GM19043 (cell line): ENCODE measurements at regions not wholly inside any gene's neighbourhood (a gene's known extent, or its start where the extent isn't known, plus 50 kb on each side); places are given as distances from the start of the nearest gene placed in this dataset.

Experiments used
- ATAC-seq: cut with Tn5 transposase; IDR thresholded peaks from one replicate; pipeline ENCODE4 v1.9.1; 2021; ENCODE audit warnings: low read depth; ENCODE audit not compliant: unreplicated experiment

DNA sequence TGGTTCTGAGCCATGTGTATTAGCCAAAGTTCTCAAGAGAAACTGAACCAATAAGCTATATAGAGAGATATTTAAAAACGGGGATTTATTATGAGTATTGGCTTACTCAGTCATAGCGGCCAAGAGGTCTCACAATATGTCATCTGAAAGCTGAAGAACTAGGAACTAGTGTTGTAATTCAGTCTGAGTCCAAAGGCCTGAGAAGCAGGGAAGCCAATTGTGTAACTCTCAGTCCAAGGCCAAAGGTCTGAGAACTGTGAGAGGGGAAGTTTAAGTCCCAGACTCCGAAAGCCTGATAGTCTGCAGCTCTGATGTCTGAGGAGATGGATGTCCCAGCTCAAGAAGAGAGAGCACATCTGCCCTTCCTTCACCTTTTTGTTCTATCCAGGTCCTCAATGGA, 344.8 kb upstream of the USP15 start:
- ATAC-seq: no peak

DNA sequence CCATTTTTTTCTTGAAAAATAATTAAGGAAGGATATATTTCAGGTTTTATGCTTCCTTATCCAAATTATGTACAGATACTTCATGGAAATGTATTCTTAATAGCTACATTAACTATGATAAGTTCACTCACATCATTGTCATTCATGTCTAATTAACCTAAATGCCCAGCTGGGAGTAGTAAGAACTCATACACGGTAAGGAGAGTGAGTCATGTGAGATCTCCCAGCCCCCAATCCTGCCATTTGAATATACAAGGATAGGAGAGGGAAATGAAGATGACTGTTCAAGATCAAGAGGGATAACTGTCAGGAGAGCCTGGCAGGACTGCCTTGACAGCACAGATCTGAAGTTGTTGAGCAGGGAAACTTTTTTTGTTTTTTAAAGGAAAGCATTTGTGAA, 343.4 kb upstream of the USP15 start:
- ATAC-seq: no peak

DNA sequence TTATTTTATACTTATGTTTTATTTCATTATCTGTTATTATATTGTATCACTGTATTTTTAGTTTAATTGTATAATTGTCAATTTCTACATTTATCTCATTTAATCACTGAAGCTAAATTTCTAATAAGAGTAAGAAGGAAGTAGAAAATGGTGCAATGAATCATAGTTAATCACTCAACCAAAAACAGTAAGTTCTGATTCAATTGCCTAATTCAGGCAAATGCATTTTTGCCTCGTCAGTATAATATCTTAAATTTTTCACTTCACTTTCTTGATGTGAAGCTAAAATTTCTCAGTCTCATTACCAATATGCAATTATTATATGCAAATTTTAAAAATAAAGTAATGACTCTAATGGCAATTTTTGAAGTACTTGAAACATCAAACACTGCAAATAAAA, 340.5 kb upstream of the USP15 start:
- no peak for ATAC-seq

DNA sequence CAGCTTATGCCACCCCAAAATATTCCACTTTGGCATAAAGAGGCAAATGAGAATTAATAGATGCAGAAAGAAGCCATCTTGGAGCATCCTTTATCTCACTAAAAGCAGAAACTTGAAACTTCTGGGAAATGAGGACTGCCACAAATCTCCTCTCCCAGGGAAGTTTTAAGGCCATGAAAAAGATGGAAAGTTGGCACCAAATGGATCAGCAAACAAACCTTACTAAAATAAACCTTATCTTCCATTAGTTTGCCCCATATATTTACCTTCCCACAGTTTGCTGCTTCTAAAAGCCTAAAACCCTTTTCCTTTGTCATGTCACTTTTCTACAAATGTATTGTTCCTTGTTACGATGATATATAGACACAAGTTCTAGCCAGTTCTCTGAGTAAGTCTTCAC, 340.0 kb upstream of the USP15 start:
- no peak for ATAC-seq

DNA sequence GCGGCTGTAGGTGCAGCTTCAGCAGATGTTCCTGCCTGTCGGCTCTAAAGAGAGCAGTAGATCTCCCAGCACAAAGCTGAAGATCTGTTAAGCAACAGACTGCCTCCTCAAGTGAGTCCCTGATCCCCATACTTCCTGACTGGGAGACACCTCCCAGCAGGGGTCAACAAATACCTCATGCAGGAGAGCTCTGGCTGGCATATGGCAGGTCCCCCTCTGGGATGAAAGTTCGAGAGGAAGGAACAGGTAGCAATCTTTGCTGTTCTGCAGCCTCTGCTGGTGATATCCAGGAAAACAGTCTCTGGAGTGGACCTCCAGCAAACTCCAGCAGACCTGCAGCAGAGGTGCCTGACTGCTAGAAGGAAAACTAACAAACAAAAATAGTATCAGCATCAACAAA, 337.1 kb upstream of the USP15 start:
- ATAC-seq: no peak

DNA sequence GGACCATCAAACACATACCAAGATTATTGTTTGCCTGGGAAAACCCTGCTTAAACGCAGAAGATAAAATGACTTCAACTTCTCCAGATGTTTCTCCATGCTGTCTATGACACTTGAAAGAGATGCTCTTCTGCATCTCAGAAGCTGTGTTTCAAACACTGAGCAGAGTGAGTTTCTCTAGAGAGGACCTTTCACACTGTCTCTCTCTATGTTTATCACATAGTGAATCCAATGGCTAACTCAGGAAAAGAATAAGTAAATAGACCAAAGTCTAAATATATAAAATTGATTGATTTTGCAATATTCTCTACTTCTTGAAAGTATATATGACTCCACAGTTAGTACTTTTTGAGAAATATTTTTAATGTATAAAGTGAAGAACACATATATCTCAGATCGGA, 325.6 kb upstream of the USP15 start:
- ATAC-seq: no peak

DNA sequence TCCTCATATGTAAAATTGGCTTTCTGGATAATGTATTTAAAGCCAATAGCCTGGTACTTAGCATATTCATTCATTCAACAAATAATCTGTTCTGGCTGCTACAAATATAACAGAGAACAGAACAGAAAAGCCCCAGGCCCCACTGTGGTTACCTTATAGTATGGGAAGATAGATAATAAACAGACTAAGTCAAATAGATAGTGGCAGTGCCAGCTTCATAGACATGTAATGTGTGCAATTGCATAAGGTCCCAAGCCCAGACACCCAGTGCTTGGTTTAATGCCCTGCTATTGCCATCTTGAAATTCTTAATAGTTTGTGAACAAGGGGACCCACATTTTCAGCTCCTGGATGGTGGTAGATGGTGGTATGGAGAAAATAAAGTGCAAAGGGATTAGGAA, 320.2 kb upstream of the USP15 start:
- ATAC-seq: no peak

DNA sequence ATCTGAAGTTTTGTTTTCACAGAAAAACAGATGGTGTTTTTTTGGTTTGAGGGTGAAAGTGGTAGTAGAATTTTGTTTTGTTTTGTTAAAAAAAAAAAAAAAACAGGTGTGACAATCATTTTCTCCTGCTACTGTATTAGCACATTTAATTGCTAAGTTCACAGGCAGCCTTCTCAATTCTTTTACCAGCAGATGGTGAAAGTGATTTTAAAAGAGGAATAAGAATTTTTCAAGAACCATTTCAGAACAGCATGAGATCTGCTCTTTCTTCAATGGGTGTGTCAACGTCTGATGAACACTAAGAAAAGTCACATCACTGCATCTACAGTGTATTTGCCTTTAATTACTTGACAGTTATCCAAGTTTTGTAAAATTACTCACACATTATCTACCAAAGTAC, 303.7 kb upstream of the USP15 start:
- ATAC-seq: no peak

DNA sequence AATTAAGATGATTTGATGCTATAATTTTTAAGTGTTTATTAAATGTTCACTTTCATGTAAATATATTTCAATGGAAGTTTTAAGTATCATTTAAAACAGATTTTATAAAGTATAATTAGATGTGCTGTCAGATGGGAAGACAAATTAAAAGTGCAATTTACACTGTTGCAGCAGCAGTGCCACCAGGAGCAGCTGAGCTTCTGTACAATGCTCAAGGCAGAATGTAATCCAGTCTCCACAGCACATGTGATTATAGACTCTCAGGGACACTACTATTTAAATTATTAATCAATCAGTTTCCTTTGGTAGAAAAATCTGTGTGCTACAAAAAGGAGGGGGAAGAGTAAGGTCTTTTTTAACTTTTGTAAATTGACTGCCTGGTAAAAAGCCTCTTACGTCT, 285.7 kb upstream of the USP15 start:
- ATAC-seq: no peak

DNA sequence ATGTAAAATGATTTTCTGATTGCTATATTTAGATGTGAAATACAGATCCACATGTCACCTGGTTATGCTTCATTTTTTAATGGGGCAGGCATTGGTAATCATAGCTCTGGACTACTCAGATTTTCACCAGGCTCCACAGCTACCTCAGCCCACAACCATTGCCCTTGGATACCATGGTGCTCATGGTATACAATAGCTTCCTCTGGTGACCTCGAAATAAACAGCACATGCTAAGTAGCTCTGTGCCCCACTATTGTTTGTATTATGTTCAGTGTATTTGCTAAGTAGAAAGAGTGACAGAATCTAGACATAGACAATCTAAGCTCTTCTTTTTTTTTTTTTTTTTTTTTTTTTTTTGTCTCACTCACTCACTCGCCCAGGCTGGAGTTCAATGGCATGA, 274.4 kb upstream of the USP15 start:
- no peak for ATAC-seq

DNA sequence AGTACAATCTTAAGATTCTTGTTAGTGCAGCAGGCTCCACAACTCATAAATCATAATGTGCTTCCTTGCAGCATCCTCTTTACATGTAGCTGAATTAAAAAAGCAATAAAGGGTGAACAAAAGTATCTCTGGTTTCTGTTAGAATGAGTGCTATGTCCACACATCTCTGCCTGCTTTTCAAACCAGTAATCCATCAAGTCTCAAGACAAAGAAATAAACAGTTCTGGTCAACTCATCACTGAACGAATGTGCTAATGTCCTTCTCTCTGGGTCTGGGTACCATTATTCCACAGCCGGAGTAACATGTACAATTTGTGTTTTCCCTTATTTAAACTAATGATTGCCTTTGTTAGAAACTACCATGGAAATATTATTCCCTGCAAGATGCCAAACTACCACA, 273.0 kb upstream of the USP15 start:
- no peak for ATAC-seq

DNA sequence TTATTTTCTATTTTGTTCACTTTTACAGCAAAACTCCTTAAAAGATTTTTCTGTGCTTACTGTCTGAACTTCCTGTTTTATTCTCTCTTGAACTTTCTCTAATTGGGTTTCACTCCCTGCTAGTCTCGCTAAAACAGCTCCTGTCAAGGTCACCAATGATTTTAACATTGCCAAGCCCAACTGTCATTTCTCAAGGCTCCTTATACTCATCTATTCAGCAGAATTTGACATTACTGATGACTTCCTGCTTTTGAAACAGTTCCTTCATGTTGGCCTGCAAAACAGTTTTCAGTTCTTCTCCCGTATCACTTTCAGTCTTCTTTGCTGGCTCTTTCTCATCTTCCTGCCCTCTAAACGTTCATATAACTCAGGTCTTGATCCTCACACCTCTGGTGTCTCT, 268.5 kb upstream of the USP15 start:
- ATAC-seq: no peak

DNA sequence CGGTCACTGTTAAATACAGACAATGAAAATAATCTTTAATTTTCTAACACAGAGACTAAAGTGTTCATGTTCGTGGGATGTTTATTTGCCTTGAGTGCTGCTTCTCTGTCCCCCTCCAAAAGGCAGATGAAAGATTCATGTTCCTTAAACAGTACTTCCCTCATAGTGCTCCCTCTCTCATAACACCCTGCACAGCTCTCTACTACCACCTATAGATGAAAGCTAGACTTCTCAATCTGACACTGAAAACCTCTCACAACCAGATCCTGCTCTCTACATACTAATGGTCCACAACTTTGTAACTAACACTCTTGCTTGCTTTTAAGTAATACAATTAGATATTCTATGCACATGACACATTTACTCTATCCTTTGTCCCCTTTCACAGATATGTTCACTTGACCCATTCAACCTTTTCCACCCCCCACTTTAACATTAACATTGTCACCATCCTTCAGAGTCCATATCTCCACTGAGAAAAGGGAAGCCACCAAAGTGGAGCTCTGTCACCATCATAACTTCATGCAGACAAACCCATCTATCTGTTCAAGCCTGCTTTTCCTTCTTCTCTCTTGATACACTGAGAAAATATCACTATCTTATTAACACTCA, 266.4 kb upstream of the USP15 start:
- ATAC-seq: no peak

DNA sequence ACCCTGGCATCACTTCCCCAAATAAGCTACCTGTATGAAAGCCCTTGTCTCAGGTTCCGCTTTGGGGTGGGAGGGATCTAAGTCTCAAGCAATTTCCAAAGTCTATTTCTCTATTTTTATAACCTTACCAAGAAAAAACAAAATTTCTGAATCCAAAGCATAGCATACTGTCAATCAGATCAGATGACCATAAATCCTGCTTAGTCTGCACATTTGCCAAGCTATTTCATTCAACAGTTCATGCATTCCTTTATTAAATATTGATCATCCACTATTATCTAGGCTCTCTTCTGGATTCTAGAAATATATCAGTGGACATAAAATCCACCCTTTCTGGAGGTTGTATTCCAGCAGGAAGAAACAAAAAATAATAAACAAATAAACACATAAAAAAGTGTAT, 263.5 kb upstream of the USP15 start:
- ATAC-seq: no peak

DNA sequence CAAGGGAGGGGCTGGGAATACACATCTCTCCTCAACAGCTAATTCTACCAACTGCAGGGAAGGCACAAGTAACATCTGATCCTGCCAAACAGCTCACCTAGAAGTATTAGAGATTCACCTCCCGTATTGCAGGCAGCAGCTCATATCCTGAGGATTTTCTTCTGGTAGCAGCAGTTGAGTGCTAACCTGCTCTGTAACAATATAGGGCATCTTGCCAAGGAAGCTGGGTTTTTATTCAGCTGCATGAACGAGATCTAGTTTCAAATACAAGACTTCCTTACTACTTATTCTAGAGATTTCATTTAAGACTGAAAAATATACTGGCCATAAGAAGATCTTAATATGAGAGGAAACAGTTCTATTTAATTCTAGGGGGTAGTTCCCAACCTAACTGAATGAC, 261.4 kb upstream of the USP15 start:
- no peak for ATAC-seq

DNA sequence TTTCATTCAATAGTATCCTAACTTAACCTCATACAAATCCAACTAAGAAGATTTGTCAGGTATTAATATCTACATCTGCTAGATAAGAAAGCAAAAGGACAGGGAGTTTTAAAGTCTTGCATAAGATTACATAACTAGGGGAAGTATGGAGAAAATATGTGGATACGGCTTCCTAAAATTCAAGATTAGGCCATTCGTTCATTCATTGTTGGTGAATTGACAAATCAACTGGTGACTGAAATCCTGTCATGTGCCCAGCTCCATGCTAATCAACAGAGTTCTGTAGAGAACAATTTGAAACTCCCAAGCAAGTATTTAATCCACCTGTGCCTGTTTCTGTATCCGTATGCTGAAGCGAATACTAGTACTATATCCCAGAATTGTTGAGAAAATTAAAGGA, 260.9 kb upstream of the USP15 start:
- no peak for ATAC-seq

DNA sequence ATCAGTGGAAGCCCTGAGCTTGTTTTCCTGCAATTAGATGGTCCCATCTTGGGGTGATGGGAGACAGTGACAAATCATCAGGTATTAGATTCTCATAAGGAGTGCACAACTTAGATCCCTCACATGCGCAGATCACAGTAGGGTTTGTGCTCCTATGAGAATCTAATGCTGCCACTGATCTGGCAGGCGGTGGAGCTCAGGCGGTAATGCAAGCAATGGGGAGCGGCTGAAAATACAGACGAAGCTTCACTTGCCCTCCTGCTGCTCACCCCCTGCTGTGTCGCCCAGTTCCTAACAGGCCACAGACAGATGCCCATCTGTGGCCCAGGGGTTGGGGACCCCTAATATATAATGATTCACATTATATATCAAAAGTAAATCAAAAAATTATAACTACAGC, 258.8 kb upstream of the USP15 start:
- ATAC-seq: no peak

DNA sequence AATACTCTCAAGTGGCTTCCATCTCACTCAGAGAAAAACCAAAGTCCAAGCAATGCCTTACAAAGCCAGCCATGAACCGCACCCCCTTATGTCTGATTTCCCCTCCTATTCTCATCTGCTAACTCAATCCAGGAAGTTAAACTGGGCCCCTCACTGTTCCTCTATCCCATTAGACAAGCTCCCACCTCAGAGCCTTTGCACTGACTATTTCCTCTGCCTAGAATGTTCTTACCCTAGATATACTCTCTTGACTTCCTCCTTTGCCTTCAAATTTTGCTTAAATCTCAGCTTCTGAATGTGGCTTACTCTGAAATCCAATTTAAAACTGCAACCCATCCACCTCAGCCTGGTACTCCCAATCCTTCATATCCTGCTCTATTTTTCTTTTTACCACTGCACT, 257.0 kb upstream of the USP15 start:
- ATAC-seq: no peak

DNA sequence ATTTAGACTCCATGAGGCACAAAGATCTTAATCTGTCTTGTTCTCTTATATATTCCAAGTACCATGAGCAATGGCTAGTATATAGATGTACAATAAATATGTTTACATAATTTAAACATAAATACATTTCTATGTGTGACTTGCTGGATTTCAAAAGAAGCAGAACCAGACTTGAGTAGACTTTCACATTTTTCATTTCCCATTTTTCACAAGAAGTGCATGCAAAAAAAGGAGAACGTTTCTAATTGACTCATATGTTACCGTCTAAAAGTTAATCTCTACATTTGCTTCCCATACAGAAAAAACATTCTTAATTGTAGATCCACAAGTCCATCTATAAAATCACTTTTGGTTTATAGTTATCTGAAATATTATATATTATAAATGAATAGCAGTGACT, 256.5 kb upstream of the USP15 start:
- ATAC-seq: no peak

DNA sequence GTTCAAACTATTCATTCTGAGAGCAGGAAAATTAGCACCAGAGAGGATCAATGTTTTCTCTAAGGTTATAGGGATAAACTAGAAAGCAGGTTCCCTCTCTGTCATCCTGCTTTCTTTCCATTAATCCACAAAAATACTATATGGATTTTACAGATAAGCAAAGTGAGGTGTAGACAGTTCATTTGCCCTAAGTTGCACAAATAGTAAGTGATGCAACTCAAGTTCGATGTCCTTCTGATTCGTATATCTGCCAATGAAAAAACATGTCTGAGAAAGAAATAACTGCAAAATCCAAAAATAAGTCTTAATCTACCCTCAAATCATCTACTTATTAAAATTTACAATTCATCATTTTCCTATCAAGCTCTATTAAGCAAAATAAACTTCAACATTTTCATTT, 254.6 kb upstream of the USP15 start:
- no peak for ATAC-seq

DNA sequence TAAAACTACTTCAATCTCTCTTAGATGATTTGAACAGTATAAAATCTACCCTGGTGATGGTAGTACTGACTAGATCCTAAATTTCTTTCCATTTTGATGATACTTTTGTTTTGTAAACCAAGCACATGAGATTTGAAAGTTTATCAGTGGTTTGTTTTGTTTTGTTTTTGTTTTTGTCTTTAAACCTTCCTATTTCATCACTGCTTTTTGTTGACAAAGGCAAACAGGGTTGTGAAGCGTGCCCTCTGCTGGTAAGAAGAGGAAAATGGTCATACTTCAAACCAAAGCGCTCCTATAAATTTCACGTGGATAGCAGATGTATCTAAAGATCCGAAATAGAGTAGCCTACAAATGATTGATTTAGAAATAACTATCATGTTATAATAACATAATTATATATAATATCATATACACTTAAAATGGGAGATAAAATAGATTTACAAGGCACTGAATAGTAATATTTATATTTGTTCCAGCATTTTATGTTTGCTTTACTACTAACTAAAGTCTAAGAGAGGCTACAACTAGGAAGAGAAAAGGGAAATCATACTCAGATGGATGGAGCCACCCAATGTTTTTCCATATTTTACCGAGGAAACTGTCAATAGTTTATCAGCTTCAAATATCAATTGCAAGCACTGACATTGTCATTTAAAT, 254.0 kb upstream of the USP15 start:
- peak; percentile 66 for ATAC-seq

DNA sequence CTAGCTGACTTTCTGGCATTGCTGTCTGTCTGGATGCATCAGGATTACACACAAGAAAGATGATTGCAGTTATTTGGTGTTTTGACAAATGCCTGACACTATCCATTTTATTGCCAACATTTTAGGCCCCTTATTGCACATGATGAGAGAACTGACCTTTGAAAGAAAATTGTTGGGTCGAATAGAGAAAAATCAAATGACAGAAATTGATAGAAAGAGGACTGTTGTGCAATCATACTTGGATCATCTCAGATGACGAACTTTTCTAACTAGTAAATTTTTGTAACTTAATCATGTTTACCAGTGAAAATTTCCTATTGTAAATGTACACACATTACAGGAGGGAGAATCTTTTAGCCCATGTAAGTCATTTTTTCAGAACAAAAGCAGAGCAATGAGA, 251.5 kb upstream of the USP15 start:
- no peak for ATAC-seq

DNA sequence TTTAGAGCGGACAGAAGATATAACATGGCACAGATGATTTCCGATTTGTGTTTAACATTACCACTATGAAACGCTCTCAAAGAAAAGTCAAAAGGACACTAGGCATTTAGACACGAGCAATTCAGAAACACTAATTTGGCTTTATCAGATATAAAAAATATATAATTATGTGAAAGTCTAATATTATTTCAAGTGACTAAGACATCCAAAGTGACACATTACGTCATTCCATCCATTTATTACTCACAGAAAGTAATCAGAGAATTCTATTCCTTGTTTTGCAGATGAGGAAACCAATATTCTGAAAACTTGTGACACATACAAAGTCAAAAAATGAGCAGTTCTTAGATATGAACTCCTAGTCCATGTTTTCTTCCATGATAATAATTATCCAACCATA, 250.8 kb upstream of the USP15 start:
- no peak for ATAC-seq
